Loucy (cell line): ENCODE measurements at regions not wholly inside any gene's neighbourhood (a gene's known extent, or its start where the extent isn't known, plus 50 kb on each side); places are given as distances from the start of the nearest gene placed in this dataset.

Experiments used
- H2AFZ ChIP-seq: fragments of 200-600 bp; sonication (generic); 2 replicates; pipeline ENCODE4 v1.6.0; 2016; ENCODE audit warnings: antibody characterized with exemption, mild to moderate bottlenecking, low read length, moderate library complexity
- H3F3A ChIP-seq: fragments of 200-600 bp; 2 replicates; pipeline ENCODE4 v1.6.0; 2016; ENCODE audit warnings: antibody characterized with exemption, low read depth, mild to moderate bottlenecking
- H3K27me3 ChIP-seq: fragments of 200-600 bp; sonication (generic); 2 replicates; pipeline ENCODE4 v1.6.1; 2014; ENCODE audit warnings: low read length, mild to moderate bottlenecking; ENCODE audit not compliant: insufficient read depth, poor library complexity, severe bottlenecking
- H3K36me3 ChIP-seq: fragments of 200-600 bp; sonication (generic); 2 replicates; pipeline ENCODE4 v1.6.1; 2016; ENCODE audit warnings: low read length; ENCODE audit not compliant: insufficient read depth
- H3K4me1 ChIP-seq: fragments of 200-600 bp; sonication (generic); 2 replicates; pipeline ENCODE4 v1.5.1; 2014; ENCODE audit warnings: low read length, mild to moderate bottlenecking; ENCODE audit not compliant: insufficient read depth, poor library complexity, severe bottlenecking
- H3K4me2 ChIP-seq: fragments of 200-600 bp; sonication (generic); 2 replicates; pipeline ENCODE4 v1.6.0; 2014; ENCODE audit warnings: antibody characterized with exemption, low read length, low read depth, mild to moderate bottlenecking; ENCODE audit not compliant: poor library complexity, severe bottlenecking
- H3K4me3 ChIP-seq: fragments of 200-600 bp; sonication (generic); 2 replicates; pipeline ENCODE4 v1.5.1; 2014; ENCODE audit warnings: low read length, mild to moderate bottlenecking, mixed read lengths; ENCODE audit not compliant: poor library complexity, severe bottlenecking
- H3K79me2 ChIP-seq: fragments of 200-600 bp; sonication (generic); 2 replicates; pipeline ENCODE4 v1.6.1; 2014; ENCODE audit warnings: low read length; ENCODE audit not compliant: insufficient read depth
- H3K9ac ChIP-seq: fragments of 200-600 bp; sonication (generic); 2 replicates; pipeline ENCODE4 v1.6.0; 2014; ENCODE audit warnings: mild to moderate bottlenecking, low read depth, low read length, moderate library complexity; ENCODE audit not compliant: poor library complexity, severe bottlenecking
- H3K9me2 ChIP-seq: fragments of 200-600 bp; sonication (generic); replicated peaks from 2 replicates; pipeline ENCODE4 v1.6.1; 2016; ENCODE audit warnings: low read depth, low read length, mixed read lengths
- H3K9me3 ChIP-seq: fragments of 200-600 bp; sonication (generic); 2 replicates; pipeline ENCODE4 v1.6.1; 2014; ENCODE audit warnings: mild to moderate bottlenecking, antibody characterized with exemption, low read length, low read depth; ENCODE audit not compliant: insufficient read depth
- H4K20me1 ChIP-seq: fragments of 200-600 bp; sonication (generic); 2 replicates; pipeline ENCODE4 v1.6.0; 2014; ENCODE audit warnings: antibody characterized with exemption, low read length, mild to moderate bottlenecking; ENCODE audit not compliant: insufficient read depth, poor library complexity, severe bottlenecking
- EZH2phosphoT487 ChIP-seq: fragments of 200-600 bp; IDR thresholded peaks from 2 replicates; pipeline ENCODE4 v1.6.1; 2018; ENCODE audit warnings: antibody characterized with exemption, mild to moderate bottlenecking, moderate library complexity, borderline replicate concordance
- TF ChIP-seq, protein P1 (sequence below): fragments of 200-600 bp; sonication (generic); conservative IDR thresholded peaks from 2 replicates; pipeline ENCODE4 v1.5.1; 2014; ENCODE audit warnings: mild to moderate bottlenecking, antibody characterized with exemption, low read length

DNA sequence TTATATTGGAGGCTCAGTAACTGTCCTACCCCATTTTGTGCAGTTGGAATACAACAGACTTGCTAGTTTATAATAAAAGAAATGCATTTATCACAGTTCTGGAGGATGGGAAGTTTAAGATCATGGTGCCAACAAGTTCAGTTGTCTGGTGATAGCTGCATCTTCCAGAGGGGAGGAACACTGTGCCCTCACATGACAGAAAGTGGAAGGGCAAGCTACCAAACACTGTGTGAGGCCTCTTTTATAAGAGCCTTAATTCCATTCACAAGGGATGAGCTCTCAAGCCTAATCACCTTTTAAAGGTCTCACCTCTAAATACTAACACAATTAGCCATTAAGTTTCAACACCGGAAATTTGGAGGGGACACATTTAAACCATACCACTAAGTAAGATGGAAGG lies 1073.9 kb downstream of the PLOD2 start:
- no peaks in the 10 kb centered on the region for H3K27me3 ChIP-seq
- H3K9me2 ChIP-seq, result no peaks in the 10 kb centered on the region
- TF ChIP-seq, protein P1, sequence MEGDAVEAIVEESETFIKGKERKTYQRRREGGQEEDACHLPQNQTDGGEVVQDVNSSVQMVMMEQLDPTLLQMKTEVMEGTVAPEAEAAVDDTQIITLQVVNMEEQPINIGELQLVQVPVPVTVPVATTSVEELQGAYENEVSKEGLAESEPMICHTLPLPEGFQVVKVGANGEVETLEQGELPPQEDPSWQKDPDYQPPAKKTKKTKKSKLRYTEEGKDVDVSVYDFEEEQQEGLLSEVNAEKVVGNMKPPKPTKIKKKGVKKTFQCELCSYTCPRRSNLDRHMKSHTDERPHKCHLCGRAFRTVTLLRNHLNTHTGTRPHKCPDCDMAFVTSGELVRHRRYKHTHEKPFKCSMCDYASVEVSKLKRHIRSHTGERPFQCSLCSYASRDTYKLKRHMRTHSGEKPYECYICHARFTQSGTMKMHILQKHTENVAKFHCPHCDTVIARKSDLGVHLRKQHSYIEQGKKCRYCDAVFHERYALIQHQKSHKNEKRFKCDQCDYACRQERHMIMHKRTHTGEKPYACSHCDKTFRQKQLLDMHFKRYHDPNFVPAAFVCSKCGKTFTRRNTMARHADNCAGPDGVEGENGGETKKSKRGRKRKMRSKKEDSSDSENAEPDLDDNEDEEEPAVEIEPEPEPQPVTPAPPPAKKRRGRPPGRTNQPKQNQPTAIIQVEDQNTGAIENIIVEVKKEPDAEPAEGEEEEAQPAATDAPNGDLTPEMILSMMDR, result no peak
- no peak for TF ChIP-seq EZH2phosphoT487
- no peak overlapping the region for H3K4me2 ChIP-seq
- no peaks in the 10 kb centered on the region for H4K20me1 ChIP-seq
- no peaks in the 10 kb centered on the region for H3K4me1 ChIP-seq
- no peak overlapping the region for H3K4me3 ChIP-seq
- H3K9me3 ChIP-seq, result no peaks in the 10 kb centered on the region
- H3K9ac ChIP-seq, result no peak overlapping the region
- H3K79me2 ChIP-seq, result no peaks in the 10 kb centered on the region
- no peaks in the 10 kb centered on the region for H3K36me3 ChIP-seq
- H3F3A ChIP-seq, result no peaks in the 10 kb centered on the region
- H2AFZ ChIP-seq, result 0 out of 2 replicates have a peak overlapping the region, but pooled peaks have one; percentile 40

DNA sequence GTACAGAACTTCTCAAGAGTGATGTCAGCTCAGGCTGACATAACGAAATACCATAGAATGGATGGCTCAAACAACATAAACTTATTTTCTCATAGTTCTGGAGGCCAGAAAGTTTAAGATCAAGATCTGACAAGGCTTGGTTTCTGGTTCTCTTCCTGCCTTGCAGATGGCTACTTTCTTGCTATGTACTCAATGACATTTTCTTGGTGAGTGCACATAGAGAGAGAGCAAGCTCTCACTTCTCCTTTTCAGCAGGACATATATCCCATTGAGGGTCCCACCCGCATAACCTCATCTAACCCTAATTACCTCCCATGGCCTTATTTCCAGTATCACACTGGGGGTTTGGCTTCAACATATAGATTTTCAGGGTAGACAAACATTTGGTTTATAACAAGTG lies 1072.1 kb downstream of the PLOD2 start:
- Histone ChIP-seq H3K36me3 (no peaks in the 10 kb centered on the region), H3K9me3 (no peaks in the 10 kb centered on the region), H3K9ac (no peak overlapping the region), H3K9me2 (no peaks in the 10 kb centered on the region), H3K79me2 (no peaks in the 10 kb centered on the region), H3F3A (no peaks in the 10 kb centered on the region), H3K4me1 (no peaks in the 10 kb centered on the region), H3K4me2 (no peak overlapping the region), H4K20me1 (no peaks in the 10 kb centered on the region), H3K4me3 (no peak overlapping the region), H2AFZ (no peak overlapping the region), H3K27me3 (no peaks in the 10 kb centered on the region)
- TF ChIP-seq EZH2phosphoT487, result no peak
- TF ChIP-seq, protein P1, result no peak

DNA sequence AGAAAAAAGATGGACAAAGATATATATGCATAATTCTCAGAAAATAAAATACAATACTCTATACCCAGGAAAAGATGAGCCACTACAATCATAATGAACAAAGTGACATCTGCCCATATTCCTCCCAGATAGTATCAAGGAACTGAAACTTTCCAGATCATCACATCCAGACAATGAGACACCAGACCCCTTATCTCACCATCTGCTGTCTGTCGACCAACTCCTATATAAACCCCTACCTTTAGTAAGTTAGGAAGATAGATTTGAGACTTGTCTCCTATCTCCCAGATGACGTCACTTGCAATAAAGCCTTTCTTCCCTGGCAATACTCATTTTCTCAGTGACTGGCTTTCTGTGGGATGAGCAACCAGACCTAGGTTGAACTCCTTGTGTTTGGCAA lies 1071.6 kb downstream of the PLOD2 start:
- Histone ChIP-seq H3K4me1 (no peaks in the 10 kb centered on the region), H3F3A (no peaks in the 10 kb centered on the region), H2AFZ (no peak overlapping the region), H3K9me2 (no peaks in the 10 kb centered on the region), H3K4me3 (no peak overlapping the region), H3K79me2 (no peaks in the 10 kb centered on the region), H3K4me2 (no peak overlapping the region), H3K9me3 (no peaks in the 10 kb centered on the region), H3K36me3 (no peaks in the 10 kb centered on the region), H3K27me3 (no peaks in the 10 kb centered on the region), H4K20me1 (no peaks in the 10 kb centered on the region), H3K9ac (no peak overlapping the region)
- no peak for TF ChIP-seq EZH2phosphoT487
- TF ChIP-seq, protein P1, result no peak
